HEK293T (cell line): ENCODE measurements at regions not wholly inside any gene's neighbourhood (a gene's known extent, or its start where the extent isn't known, plus 50 kb on each side); places are given as distances from the start of the nearest gene placed in this dataset.

ENCODE experiments used
- CTCF ChIA-PET: fragments of 350-600 bp; formaldehyde crosslinking; extraction: SDS; loops from one replicate; lab custom pipeline; 2021; ENCODE audit warnings: antibody characterized with exemption, inconsistent platforms; lab: Yijun Ruan, JAX
- POLR2A ChIA-PET: fragments of 350-600 bp; formaldehyde crosslinking; extraction: SDS; loops from one replicate; lab custom pipeline; 2020; ENCODE audit warnings: antibody characterized with exemption, inconsistent platforms; lab: Yijun Ruan, JAX
- DNase-seq: peaks from one replicate; pipeline ENCODE4 v3.0.0; 2012; ENCODE audit warnings: mixed read lengths; ENCODE audit errors: extremely low spot score
- ARNT ChIP-seq: fragments of 450-650 bp; IDR thresholded peaks from 2 replicates; pipeline ENCODE4 v1.6.1; 2017; ENCODE audit warnings: mild to moderate bottlenecking
- BHLHE40 ChIP-seq: fragments of 450-650 bp; IDR thresholded peaks from 2 replicates; pipeline ENCODE4 v1.6.1; 2016; ENCODE audit warnings: mild to moderate bottlenecking, moderate library complexity, borderline replicate concordance
- CTBP1 ChIP-seq: fragments of 450-650 bp; IDR thresholded peaks from 2 replicates; pipeline ENCODE4 v1.6.1; 2016; ENCODE audit warnings: borderline replicate concordance
- ELF4 ChIP-seq: fragments of 450-650 bp; IDR thresholded peaks from 2 replicates; pipeline ENCODE4 v1.6.1; 2017; ENCODE audit warnings: antibody characterized with exemption
- FOXA1 ChIP-seq: fragments of 450-650 bp; IDR thresholded peaks from 2 replicates; pipeline ENCODE4 v1.6.1; 2016; ENCODE audit warnings: mild to moderate bottlenecking
- FOXK2 ChIP-seq: fragments of 450-650 bp; IDR thresholded peaks from 2 replicates; pipeline ENCODE4 v1.6.1; 2016; ENCODE audit warnings: mild to moderate bottlenecking
- FOXM1 ChIP-seq: fragments of 450-650 bp; IDR thresholded peaks from 2 replicates; pipeline ENCODE4 v1.6.1; 2017; ENCODE audit warnings: mild to moderate bottlenecking, borderline replicate concordance
- HDGF ChIP-seq: fragments of 450-650 bp; IDR thresholded peaks from 2 replicates; pipeline ENCODE4 v1.6.1; 2017; ENCODE audit warnings: antibody characterized with exemption, borderline replicate concordance
- L3MBTL2 ChIP-seq: fragments of 450-650 bp; conservative IDR thresholded peaks from 2 replicates; pipeline ENCODE4 v1.6.1; 2016; ENCODE audit warnings: mild to moderate bottlenecking
- LEF1 ChIP-seq: fragments of 450-650 bp; IDR thresholded peaks from 2 replicates; pipeline ENCODE4 v1.6.1; 2017; ENCODE audit warnings: mild to moderate bottlenecking, borderline replicate concordance
- NFRKB ChIP-seq: fragments of 450-650 bp; IDR thresholded peaks from 2 replicates; pipeline ENCODE4 v1.6.1; 2016; ENCODE audit warnings: mild to moderate bottlenecking, moderate library complexity
- PKNOX1 ChIP-seq: fragments of 450-650 bp; IDR thresholded peaks from 2 replicates; pipeline ENCODE4 v1.6.1; 2016
- SP1 ChIP-seq: fragments of 450-650 bp; IDR thresholded peaks from 2 replicates; pipeline ENCODE4 v1.6.1; 2017
- SUZ12 ChIP-seq: fragments of 450-650 bp; IDR thresholded peaks from 2 replicates; pipeline ENCODE4 v1.6.1; 2016; ENCODE audit warnings: mild to moderate bottlenecking
- TARDBP ChIP-seq: fragments of 450-650 bp; IDR thresholded peaks from 2 replicates; pipeline ENCODE4 v1.6.1; 2016
- ZNF384 ChIP-seq: fragments of 450-650 bp; IDR thresholded peaks from 2 replicates; pipeline ENCODE4 v1.6.1; 2016

- no peak for DNase-seq
- CTCF ChIA-PET = no interaction called here
- TF ChIP-seq FOXA1 (no peak), ZNF384 (no peak), FOXM1 (no peak), NFRKB (no peak), CTBP1 (no peak), TARDBP (no peak), FOXK2 (no peak), ELF4 (no peak), SP1 (no peak), BHLHE40 (no peak), PKNOX1 (no peak), L3MBTL2 (no peak), ARNT (no peak), HDGF (no peak), LEF1 (no peak), SUZ12 (no peak)
- POLR2A ChIA-PET = no interaction called here
These were observed 472.4 kb downstream of the SETD4 start for GRCh38 chr21:35587841-35588380.

- ChIA-PET CTCF (no interaction called here), POLR2A (no interaction called here)
- DNase-seq = no peak
- TF ChIP-seq ARNT = no peak
- TF ChIP-seq TARDBP = no peak
- TF ChIP-seq NFRKB = no peak
- TF ChIP-seq SUZ12 = no peak
- TF ChIP-seq ELF4 = no peak
- no peak for TF ChIP-seq CTBP1
- no peak for TF ChIP-seq FOXA1
- TF ChIP-seq SP1 = no peak
- TF ChIP-seq ZNF384 = no peak
- TF ChIP-seq PKNOX1 = no peak
- no peak for TF ChIP-seq BHLHE40
- TF ChIP-seq L3MBTL2 = no peak
- no peak for TF ChIP-seq FOXK2
- no peak for TF ChIP-seq FOXM1
- no peak for TF ChIP-seq HDGF
- no peak for TF ChIP-seq LEF1
These were observed 474.0 kb downstream of the SETD4 start for GRCh38 chr21:35586305-35586704.

- TF ChIP-seq CTBP1 (no peak), SUZ12 (no peak), SP1 (no peak), HDGF (no peak), LEF1 (no peak), PKNOX1 (no peak), ELF4 (no peak), FOXK2 (no peak), ZNF384 (no peak)
- DNase-seq = no peak
- ChIA-PET POLR2A (no interaction called here), CTCF (no interaction called here)
These were observed 474.4 kb downstream of the SETD4 start for GRCh38 chr21:35585878-35586277.

GRCh38 chr21:35585155-35585554 lies 475.2 kb downstream of the SETD4 start:
- ChIA-PET POLR2A (no interaction called here), CTCF (no interaction called here)

More at GRCh38 chr21:35585155-35585554, 475.2 kb downstream of the SETD4 start:
- TF ChIP-seq CTBP1 = no peak
- TF ChIP-seq ZNF384 = no peak
- TF ChIP-seq ELF4 = no peak
- TF ChIP-seq ARNT = no peak
- no peak for TF ChIP-seq PKNOX1
- TF ChIP-seq L3MBTL2 = no peak
- TF ChIP-seq SP1 = no peak
- no peak for TF ChIP-seq LEF1
- no peak for TF ChIP-seq FOXA1
- TF ChIP-seq TARDBP = no peak
- no peak for TF ChIP-seq SUZ12
- no peak for TF ChIP-seq BHLHE40
- no peak for TF ChIP-seq FOXK2
- no peak for TF ChIP-seq FOXM1
- no peak for TF ChIP-seq NFRKB
- TF ChIP-seq HDGF = no peak
- no peak for DNase-seq
